GM18519 (cell line): ENCODE measurements at regions not wholly inside any gene's neighbourhood (a gene's known extent, or its start where the extent isn't known, plus 50 kb on each side); places are given as distances from the start of the nearest gene placed in this dataset.

Experiments used
- ATAC-seq: cut with Tn5 transposase; IDR thresholded peaks from one replicate; pipeline ENCODE4 v1.9.1; 2021; ENCODE audit warnings: mild to moderate bottlenecking, moderate library complexity; ENCODE audit not compliant: unreplicated experiment, low FRiP score

- no peak for ATAC-seq
Measured at GRCh38 chr1:101154547-101154946, 82.3 kb upstream of the S1PR1 start.

- ATAC-seq, result no peak
Measured at GRCh38 chr1:101153692-101154091, 83.1 kb upstream of the S1PR1 start.

- no peak for ATAC-seq
Measured at GRCh38 chr1:101152633-101153032, 84.2 kb upstream of the S1PR1 start.

GRCh38 chr1:101151286-101151685 is 85.5 kb upstream of the S1PR1 start:
- ATAC-seq, result no peak

GRCh38 chr1:101150670-101151069 is 86.1 kb upstream of the S1PR1 start:
- ATAC-seq, result no peak

- no peak for ATAC-seq
Measured at GRCh38 chr1:101150266-101150665, 86.6 kb upstream of the S1PR1 start.

- no peak for ATAC-seq
Measured at GRCh38 chr1:101148980-101149379, 87.8 kb upstream of the S1PR1 start.

GRCh38 chr1:101147381-101147780 is 89.4 kb upstream of the S1PR1 start:
- no peak for ATAC-seq

- ATAC-seq, result no peak
Measured at GRCh38 chr1:101145449-101145820, 91.4 kb upstream of the S1PR1 start.

- ATAC-seq, result no peak
Measured at GRCh38 chr1:101144671-101145448, 92.0 kb upstream of the S1PR1 start.

GRCh38 chr1:101142244-101142643 is 94.6 kb upstream of the S1PR1 start:
- no peak for ATAC-seq

- ATAC-seq, result no peak
Measured at GRCh38 chr1:101141376-101141775, 95.4 kb upstream of the S1PR1 start.

- ATAC-seq, result no peak
Measured at GRCh38 chr1:101139821-101140718, 96.7 kb upstream of the S1PR1 start.

- no peak for ATAC-seq
Measured at GRCh38 chr1:101139130-101139529, 97.7 kb upstream of the S1PR1 start.

GRCh38 chr1:101137144-101138126 is 99.4 kb upstream of the S1PR1 start:
- no peak for ATAC-seq

GRCh38 chr1:101136739-101137138 is 100.1 kb upstream of the S1PR1 start:
- ATAC-seq, result peak; percentile 53

GRCh38 chr1:101136271-101136670 is 100.5 kb upstream of the S1PR1 start:
- no peak for ATAC-seq

- ATAC-seq, result no peak
Measured at GRCh38 chr1:101135526-101135925, 101.3 kb upstream of the S1PR1 start.

- ATAC-seq, result no peak
Measured at GRCh38 chr1:101131239-101131843, 105.5 kb upstream of the S1PR1 start.

- ATAC-seq, result no peak
Measured at GRCh38 chr1:101130673-101131072, 105.1 kb upstream of the DPH5 start.
